Fibroblast of lung (primary cell): ENCODE measurements at regions not wholly inside any gene's neighbourhood (a gene's known extent, or its start where the extent isn't known, plus 50 kb on each side); places are given as distances from the start of the nearest gene placed in this dataset.

Experiments used
- CTCF ChIP-seq, 2 donors: IDR thresholded peaks in 1 of 2; conservative IDR thresholded peaks in 1 of 2; 1 replicate in 1 of 2; 2 replicates in 1 of 2; pipeline ENCODE4 v1.5.1; 2011 to 2012; ENCODE audit warnings: low read length in 2 of 2, control low read depth in 1 of 2, inconsistent platforms in 1 of 2, low read depth in 1 of 2, mild to moderate bottlenecking in 1 of 2
- EZH2 ChIP-seq: IDR thresholded peaks from 2 replicates; pipeline ENCODE4 v1.5.1; 2012; ENCODE audit warnings: low read length, control low read depth, mild to moderate bottlenecking; ENCODE audit errors: missing control alignments

GRCh38 chr7:46852795-46853194 is 729.1 kb downstream of the TNS3 start:
- TF ChIP-seq CTCF (conservative IDR thresholded peaks at IDR 0.05 in 1 of 2, IDR thresholded peaks at IDR 0.05 in 1 of 2; ENCODE audit: low read depth in 1 of 2, low read length in 2 of 2): no peak
- no peak for TF ChIP-seq EZH2
